OCI-LY7 (cell line): ENCODE measurements at regions not wholly inside any gene's neighbourhood (a gene's known extent, or its start where the extent isn't known, plus 50 kb on each side); places are given as distances from the start of the nearest gene placed in this dataset.

Experiments used
- CTCF ChIP-seq: fragments of 200-600 bp; sonication (generic); conservative IDR thresholded peaks from 2 replicates; pipeline ENCODE4 v1.5.1; 2014; ENCODE audit warnings: mild to moderate bottlenecking, antibody characterized with exemption, low read length, moderate library complexity, mixed read lengths
- EZH2phosphoT487 ChIP-seq: fragments of 200-600 bp; sonication (generic); IDR thresholded peaks from 2 replicates; pipeline ENCODE4 v1.6.1; 2018; ENCODE audit warnings: low read depth, borderline replicate concordance, mild to moderate bottlenecking, mixed run types, antibody characterized with exemption, low read length, moderate library complexity, mixed read lengths

- no peak for TF ChIP-seq CTCF
- no peak for TF ChIP-seq EZH2phosphoT487
These were observed 199.1 kb upstream of the PRKCQ start for GRCh38 chr10:6778992-6779701.
